ENCODE measurements at regions not wholly inside any gene's neighbourhood (a gene's known extent, or its start where the extent isn't known, plus 50 kb on each side); places are given as distances from the start of the nearest gene placed in this dataset.

DNA sequence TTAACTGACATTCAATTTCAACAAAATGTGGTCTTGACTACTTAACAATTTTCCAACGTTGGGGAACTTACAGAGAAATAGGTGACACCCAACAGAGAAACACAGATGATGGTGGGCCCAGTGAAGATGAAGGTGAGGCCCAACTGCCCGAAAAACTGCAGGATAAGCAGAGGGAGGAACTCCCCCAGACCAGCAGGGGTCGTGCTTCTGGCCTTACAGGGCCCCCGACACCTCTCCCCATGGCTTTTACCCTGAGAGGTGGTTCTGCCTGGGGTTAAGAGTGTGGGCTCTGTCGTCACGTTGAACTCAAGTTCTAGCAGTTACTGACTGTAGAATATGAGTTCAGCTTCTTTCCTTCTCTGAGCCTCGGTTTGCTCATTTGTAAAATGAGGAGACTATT lies 119.5 kb upstream of the SMIM21 start:
- TF ChIP-seq POLR2A (IDR thresholded peaks at IDR 0.05): no peak
- TF ChIP-seq, protein P1, sequence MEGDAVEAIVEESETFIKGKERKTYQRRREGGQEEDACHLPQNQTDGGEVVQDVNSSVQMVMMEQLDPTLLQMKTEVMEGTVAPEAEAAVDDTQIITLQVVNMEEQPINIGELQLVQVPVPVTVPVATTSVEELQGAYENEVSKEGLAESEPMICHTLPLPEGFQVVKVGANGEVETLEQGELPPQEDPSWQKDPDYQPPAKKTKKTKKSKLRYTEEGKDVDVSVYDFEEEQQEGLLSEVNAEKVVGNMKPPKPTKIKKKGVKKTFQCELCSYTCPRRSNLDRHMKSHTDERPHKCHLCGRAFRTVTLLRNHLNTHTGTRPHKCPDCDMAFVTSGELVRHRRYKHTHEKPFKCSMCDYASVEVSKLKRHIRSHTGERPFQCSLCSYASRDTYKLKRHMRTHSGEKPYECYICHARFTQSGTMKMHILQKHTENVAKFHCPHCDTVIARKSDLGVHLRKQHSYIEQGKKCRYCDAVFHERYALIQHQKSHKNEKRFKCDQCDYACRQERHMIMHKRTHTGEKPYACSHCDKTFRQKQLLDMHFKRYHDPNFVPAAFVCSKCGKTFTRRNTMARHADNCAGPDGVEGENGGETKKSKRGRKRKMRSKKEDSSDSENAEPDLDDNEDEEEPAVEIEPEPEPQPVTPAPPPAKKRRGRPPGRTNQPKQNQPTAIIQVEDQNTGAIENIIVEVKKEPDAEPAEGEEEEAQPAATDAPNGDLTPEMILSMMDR (IDR thresholded peaks at IDR 0.05 in 4 of 5, conservative IDR thresholded peaks at IDR 0.05 in 1 of 5): no peak
